ENCODE measurements at regions not wholly inside any gene's neighbourhood (a gene's known extent, or its start where the extent isn't known, plus 50 kb on each side); places are given as distances from the start of the nearest gene placed in this dataset.

DNA sequence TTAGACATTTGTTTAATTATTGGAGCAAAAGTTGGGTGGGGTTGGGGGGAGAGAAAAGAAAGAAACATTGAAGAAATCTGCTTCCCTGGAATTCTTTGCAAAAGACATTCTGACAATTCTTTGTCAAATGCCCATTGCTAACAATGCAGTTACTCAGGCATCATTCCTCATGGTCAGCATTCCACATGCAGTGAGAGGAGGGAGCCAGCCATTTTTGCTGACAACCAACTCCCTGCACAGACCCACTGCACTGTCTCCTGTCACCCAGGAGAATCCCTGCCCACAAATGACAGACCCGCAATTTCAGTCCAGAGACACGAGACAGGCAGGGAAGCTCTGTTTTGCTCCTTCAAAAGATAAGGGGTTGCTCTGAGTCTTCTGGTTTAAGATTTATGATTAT is 985.1 kb upstream of the SLIT2 start:
- TF ChIP-seq POLR2A (IDR thresholded peaks at IDR 0.05; ENCODE audit: low read length) = no peak
- no peak for TF ChIP-seq GATA1 (IDR thresholded peaks at IDR 0.05; ENCODE audit: low read depth, low read length)

All from erythroblast (primary cell).